GM13977 (cell line): ENCODE measurements at regions not wholly inside any gene's neighbourhood (a gene's known extent, or its start where the extent isn't known, plus 50 kb on each side); places are given as distances from the start of the nearest gene placed in this dataset.

Source experiments
- DNase-seq: peaks from one replicate; pipeline ENCODE4 v3.0.0; 2012; ENCODE audit warnings: low spot score
- in situ Hi-C: fragments of 300-500 bp; cut with MboI; formaldehyde crosslinking; loops from one replicate; pipeline ENCODE4 v1.12.0; 2022; ENCODE audit warnings: low sequenced_read_pairs, low pct_unique_long_range_greater_than_20kb, mixed read lengths, inconsistent platforms; ENCODE audit not compliant: unreplicated experiment
- TF ChIP-seq, protein P1 (sequence below): IDR thresholded peaks from 2 replicates; pipeline ENCODE4 v1.5.1; 2012; ENCODE audit warnings: mild to moderate bottlenecking, control low read depth; ENCODE audit not compliant: insufficient read depth; ENCODE audit errors: extremely low read depth, missing control alignments

- in situ Hi-C loops, result no loop called here
- DNase-seq, result no peak
- TF ChIP-seq, protein P1, sequence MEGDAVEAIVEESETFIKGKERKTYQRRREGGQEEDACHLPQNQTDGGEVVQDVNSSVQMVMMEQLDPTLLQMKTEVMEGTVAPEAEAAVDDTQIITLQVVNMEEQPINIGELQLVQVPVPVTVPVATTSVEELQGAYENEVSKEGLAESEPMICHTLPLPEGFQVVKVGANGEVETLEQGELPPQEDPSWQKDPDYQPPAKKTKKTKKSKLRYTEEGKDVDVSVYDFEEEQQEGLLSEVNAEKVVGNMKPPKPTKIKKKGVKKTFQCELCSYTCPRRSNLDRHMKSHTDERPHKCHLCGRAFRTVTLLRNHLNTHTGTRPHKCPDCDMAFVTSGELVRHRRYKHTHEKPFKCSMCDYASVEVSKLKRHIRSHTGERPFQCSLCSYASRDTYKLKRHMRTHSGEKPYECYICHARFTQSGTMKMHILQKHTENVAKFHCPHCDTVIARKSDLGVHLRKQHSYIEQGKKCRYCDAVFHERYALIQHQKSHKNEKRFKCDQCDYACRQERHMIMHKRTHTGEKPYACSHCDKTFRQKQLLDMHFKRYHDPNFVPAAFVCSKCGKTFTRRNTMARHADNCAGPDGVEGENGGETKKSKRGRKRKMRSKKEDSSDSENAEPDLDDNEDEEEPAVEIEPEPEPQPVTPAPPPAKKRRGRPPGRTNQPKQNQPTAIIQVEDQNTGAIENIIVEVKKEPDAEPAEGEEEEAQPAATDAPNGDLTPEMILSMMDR, result no peak
These were observed 102.8 kb upstream of the COPS8 start for GRCh38 chr2:236982693-236983455.

- DNase-seq, result no peak
- TF ChIP-seq, protein P1, result no peak
- in situ Hi-C loops, result no loop called here
These were observed 101.6 kb upstream of the COPS8 start for GRCh38 chr2:236984046-236984445.

DNA sequence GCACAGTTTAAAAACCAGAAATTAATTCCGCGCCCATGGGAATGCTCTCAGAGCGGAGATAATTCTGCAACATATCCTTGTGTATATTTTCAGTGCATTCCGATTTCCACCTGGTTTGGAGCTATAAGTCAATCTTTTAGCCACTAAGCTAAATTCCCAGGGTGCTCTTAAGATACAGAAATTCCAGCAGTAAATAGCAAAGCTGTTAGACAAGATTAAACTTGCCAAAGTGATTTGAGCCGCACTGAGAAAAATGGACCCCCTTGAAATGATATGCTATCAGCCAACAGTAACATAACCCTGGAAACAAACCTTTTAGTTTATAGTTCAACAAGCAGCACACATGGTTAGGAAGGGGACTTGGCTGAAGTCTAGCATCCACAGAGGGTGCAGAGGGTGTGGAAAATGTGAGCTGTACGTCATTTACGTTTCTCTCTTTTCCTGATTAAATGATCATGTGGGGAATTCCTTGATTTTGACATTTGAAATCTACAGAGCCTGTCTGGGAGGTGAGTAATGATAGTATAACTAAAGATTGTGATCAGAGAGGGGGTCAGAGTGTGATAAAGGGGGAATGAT is 99.8 kb upstream of the COPS8 start:
- in situ Hi-C loops, result no loop called here
- TF ChIP-seq, protein P1, result no peak

GRCh38 chr2:236986524-236987330 is 99.0 kb upstream of the COPS8 start:
- TF ChIP-seq, protein P1, result no peak
- in situ Hi-C loops, result no loop called here
- no peak for DNase-seq

More for the DNA sequence above, 99.8 kb upstream of the COPS8 start:
- no peak for DNase-seq

- TF ChIP-seq, protein P1, result no peak
- no peak for DNase-seq
- in situ Hi-C loops, result no loop called here
These were observed 97.5 kb upstream of the COPS8 start for GRCh38 chr2:236988216-236988615.

DNA sequence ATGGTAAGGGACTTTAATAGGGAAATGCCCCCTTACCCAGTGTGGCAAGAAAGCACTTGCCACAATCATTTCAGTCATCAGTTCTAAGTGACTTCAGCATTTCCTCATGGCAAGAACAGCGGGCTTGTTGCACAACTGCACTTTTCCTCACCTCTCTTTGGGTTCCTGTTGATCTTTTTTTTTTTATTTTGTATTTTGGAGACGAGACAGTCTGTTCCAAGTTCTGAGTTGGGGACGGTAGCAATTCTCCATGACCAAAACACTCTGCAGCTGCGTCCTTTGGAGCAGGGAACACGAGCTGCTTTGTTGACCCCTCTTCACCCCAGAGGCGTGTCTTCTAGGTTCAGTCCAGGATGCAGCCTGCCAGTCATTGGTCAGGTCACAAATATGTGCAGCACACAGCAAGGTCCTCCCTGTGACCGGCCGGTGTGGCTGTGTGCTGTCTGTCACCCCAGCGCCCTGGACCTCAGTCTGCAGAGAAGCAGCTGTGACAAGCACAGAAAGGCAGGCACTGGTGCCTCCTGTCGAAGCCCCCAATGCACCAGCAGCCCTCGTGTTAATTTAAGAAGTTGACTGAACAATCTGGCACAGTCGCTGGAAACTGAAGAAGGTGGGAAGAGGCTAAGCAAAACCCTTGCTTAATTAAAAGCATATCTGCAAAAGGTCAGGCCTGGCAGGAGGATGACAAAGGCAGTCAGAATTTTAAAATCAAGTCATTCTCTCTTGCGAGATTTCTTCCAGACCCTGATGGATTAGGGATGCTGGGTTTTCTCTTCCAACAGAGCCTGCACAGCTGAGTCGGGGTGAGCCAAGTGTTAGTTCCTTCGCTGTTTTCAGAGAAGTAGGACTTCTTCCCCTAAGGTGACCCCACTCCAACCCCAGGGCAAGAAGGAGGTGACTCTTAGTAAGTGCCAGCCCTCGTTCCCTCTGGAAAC is 96.7 kb upstream of the COPS8 start:
- TF ChIP-seq, protein P1, result no peak
- no peak for DNase-seq
- in situ Hi-C loops, result no loop called here
